ENCODE measurements at regions not wholly inside any gene's neighbourhood (a gene's known extent, or its start where the extent isn't known, plus 50 kb on each side); places are given as distances from the start of the nearest gene placed in this dataset.
"Not testable (repeated sequence)": the region's sequence is repeated elsewhere in the genome, so short reads cannot be mapped to it uniquely, and the experiment has no call there.

DNA sequence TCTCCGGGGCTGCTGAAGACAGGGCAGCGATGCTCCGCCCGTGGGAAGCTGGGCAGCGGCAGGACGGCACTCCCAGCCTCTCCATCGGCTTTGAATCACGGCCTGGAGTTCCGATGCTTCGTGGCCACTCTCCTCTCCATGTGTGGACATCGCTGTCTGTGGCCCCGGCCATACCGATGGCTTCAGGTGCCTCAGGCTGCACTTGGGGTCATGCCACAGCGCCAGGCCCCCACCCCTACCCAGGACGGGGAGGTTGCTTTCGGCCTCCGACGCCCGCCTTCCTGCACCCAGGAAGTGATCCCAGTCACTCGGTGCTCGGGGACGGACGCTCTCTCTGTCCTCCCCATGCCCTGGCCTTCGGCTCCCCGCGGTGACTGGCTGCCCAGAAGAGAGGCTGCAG, 180.7 kb downstream of the BANP start:
- no peaks in the 10 kb centered on the region for H3K9me3 Mint-ChIP-seq (ENCODE audit: unreplicated experiment)
- no peak for DNase-seq (ENCODE audit: unreplicated experiment)
- no peak overlapping the region for H3K27ac Mint-ChIP-seq (ENCODE audit: low read depth, unreplicated experiment)
- ChIA-PET CTCF (no interaction called here), POLR2A (no interaction called here)
- no peaks in the 10 kb centered on the region for H3K27me3 Mint-ChIP-seq (ENCODE audit: insufficient read depth, unreplicated experiment)
- H3K4me3 Mint-ChIP-seq (ENCODE audit: unreplicated experiment) = no peak overlapping the region
- BruUV-seq (replicated peaks) = no TSS peak
- TF ChIP-seq, protein P1, sequence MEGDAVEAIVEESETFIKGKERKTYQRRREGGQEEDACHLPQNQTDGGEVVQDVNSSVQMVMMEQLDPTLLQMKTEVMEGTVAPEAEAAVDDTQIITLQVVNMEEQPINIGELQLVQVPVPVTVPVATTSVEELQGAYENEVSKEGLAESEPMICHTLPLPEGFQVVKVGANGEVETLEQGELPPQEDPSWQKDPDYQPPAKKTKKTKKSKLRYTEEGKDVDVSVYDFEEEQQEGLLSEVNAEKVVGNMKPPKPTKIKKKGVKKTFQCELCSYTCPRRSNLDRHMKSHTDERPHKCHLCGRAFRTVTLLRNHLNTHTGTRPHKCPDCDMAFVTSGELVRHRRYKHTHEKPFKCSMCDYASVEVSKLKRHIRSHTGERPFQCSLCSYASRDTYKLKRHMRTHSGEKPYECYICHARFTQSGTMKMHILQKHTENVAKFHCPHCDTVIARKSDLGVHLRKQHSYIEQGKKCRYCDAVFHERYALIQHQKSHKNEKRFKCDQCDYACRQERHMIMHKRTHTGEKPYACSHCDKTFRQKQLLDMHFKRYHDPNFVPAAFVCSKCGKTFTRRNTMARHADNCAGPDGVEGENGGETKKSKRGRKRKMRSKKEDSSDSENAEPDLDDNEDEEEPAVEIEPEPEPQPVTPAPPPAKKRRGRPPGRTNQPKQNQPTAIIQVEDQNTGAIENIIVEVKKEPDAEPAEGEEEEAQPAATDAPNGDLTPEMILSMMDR (IDR thresholded peaks at IDR 0.05; ENCODE audit: unreplicated experiment) = no peak
- H3K36me3 Mint-ChIP-seq (ENCODE audit: insufficient read depth, unreplicated experiment) = no peaks in the 10 kb centered on the region
- intact Hi-C loops (cut with micrococcal nuclease) = no loop called here
- no peaks in the 10 kb centered on the region for H3K4me1 Mint-ChIP-seq (ENCODE audit: insufficient read depth, unreplicated experiment)

DNA sequence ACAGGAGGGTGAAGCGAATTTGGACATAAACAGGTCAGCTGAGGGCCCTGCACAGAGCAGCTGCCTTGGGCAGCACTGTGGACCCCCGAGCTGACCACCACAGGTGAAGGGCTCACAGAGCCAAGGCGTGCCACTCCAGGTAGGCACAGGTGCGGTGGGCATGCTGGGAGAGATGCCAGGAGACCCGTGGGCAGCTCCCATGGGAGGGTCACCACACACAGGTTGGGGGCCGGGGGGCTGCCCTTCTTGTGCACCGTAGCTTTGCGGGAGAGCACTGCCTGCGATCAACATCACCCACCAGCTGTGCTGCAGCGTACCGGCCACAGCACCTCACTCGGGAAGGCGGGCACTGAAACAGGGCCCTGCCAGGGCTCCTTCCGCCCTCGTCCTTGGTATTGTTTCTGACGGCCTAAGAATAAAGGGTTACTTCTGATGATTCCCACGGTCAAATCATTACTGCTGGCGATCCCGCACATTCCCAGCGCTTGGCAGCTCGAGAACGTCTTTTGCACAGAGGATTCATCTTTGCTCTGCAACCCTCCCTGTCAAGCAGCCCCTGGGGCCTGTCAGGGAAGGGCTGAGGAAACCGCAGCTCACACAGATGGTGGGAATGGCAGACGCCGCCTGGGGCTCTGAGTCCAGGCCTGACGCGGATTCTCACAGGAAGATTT, 181.7 kb downstream of the BANP start:
- no peak for DNase-seq (ENCODE audit: unreplicated experiment)
- intact Hi-C loops (cut with micrococcal nuclease) = no loop called here
- H3K4me1 Mint-ChIP-seq (ENCODE audit: insufficient read depth, unreplicated experiment) = no peaks in the 10 kb centered on the region
- no peaks in the 10 kb centered on the region for H3K36me3 Mint-ChIP-seq (ENCODE audit: insufficient read depth, unreplicated experiment)
- H3K27me3 Mint-ChIP-seq (ENCODE audit: insufficient read depth, unreplicated experiment) = no peaks in the 10 kb centered on the region
- H3K27ac Mint-ChIP-seq (ENCODE audit: low read depth, unreplicated experiment) = no peak overlapping the region
- peaks cover 5% of the 10 kb centered on the region for H3K9me3 Mint-ChIP-seq (ENCODE audit: unreplicated experiment)
- no TSS peak for BruUV-seq (replicated peaks)
- TF ChIP-seq, protein P1 (IDR thresholded peaks at IDR 0.05; ENCODE audit: unreplicated experiment) = no peak
- ChIA-PET CTCF (no interaction called here), POLR2A (interaction anchor here (0.6 kb wide), 1 partner anchor 693 kb away, joined by 3 read pairs; no protein-coding TSS in a partner anchor)
- no peak overlapping the region for H3K4me3 Mint-ChIP-seq (ENCODE audit: unreplicated experiment)

DNA sequence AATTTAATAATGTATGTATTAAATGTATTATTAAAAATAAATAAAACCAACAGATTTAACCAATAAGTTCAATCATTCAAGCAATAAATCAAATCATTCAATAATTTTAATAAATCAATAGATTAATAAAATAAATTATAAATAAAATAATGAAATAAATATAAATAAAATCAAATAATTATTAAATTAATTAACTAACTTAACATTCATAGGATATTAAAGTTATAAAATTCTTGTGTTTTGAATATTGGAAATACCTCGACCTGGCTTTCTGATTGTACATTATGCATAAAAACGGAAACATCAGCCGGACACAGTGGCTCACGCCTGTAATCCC, 182.2 kb downstream of the BANP start:
- intact Hi-C loops (cut with micrococcal nuclease) = no loop called here
- POLR2A ChIA-PET = interaction anchor here (0.6 kb wide), 1 partner anchor 694 kb away, joined by 3 read pairs; no protein-coding TSS in a partner anchor
- BruUV-seq (replicated peaks) = no TSS peak
- no peaks in the 10 kb centered on the region for H3K4me1 Mint-ChIP-seq (ENCODE audit: insufficient read depth, unreplicated experiment)
- no peaks in the 10 kb centered on the region for H3K27me3 Mint-ChIP-seq (ENCODE audit: insufficient read depth, unreplicated experiment)
- no peak overlapping the region for H3K4me3 Mint-ChIP-seq (ENCODE audit: unreplicated experiment)
- no peak overlapping the region for H3K27ac Mint-ChIP-seq (ENCODE audit: low read depth, unreplicated experiment)
- H3K36me3 Mint-ChIP-seq (ENCODE audit: insufficient read depth, unreplicated experiment) = no peaks in the 10 kb centered on the region
- TF ChIP-seq, protein P1 (IDR thresholded peaks at IDR 0.05; ENCODE audit: unreplicated experiment) = no peak
- no peak for DNase-seq (ENCODE audit: unreplicated experiment)
- H3K9me3 Mint-ChIP-seq (ENCODE audit: unreplicated experiment) = peaks cover 5% of the 10 kb centered on the region
- CTCF ChIA-PET = no interaction called here

DNA sequence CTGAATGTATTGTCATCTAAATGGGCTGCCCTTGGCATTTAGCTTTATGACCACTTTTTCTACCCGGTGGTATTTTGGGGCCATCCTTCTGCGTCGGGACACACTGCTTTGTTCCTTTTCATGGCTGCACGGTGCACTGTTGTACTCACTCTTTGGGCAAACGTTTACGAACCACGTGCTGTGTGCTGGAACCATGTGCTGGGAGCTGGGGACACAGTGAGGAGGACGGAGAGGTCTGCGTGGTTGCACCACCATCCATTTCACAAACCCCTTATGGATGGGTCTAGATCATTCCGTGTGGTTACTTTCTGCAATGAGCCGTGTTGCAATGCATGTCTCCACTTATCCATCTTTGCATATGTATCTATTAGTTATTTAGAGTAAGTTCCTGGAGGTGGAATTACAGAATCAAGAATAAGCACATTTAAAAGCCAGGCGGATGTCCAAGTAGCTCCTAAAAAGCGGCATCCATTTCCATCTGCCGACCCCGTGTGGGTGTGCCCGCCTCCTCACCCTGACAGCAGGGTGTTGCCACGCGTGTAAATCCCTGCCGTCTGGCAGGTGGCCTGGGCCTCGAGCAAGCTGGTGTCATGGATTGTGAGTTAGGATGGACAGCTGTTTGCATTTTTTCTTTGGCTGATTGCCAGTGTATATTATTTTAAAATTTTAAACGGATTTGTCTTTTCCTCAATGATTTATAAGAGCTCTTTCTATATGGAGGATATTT, 183.1 kb downstream of the BANP start:
- BruUV-seq (replicated peaks); H3K27me3 Mint-ChIP-seq (ENCODE audit: insufficient read depth, unreplicated experiment); intact Hi-C loops (cut with micrococcal nuclease); H3K9me3 Mint-ChIP-seq (ENCODE audit: unreplicated experiment); DNase-seq (ENCODE audit: unreplicated experiment); CTCF ChIA-PET; H3K4me1 Mint-ChIP-seq (ENCODE audit: insufficient read depth, unreplicated experiment); H3K4me3 Mint-ChIP-seq (ENCODE audit: unreplicated experiment); POLR2A ChIA-PET; H3K36me3 Mint-ChIP-seq (ENCODE audit: insufficient read depth, unreplicated experiment); H3K27ac Mint-ChIP-seq (ENCODE audit: low read depth, unreplicated experiment): not testable (repeated sequence)

DNA sequence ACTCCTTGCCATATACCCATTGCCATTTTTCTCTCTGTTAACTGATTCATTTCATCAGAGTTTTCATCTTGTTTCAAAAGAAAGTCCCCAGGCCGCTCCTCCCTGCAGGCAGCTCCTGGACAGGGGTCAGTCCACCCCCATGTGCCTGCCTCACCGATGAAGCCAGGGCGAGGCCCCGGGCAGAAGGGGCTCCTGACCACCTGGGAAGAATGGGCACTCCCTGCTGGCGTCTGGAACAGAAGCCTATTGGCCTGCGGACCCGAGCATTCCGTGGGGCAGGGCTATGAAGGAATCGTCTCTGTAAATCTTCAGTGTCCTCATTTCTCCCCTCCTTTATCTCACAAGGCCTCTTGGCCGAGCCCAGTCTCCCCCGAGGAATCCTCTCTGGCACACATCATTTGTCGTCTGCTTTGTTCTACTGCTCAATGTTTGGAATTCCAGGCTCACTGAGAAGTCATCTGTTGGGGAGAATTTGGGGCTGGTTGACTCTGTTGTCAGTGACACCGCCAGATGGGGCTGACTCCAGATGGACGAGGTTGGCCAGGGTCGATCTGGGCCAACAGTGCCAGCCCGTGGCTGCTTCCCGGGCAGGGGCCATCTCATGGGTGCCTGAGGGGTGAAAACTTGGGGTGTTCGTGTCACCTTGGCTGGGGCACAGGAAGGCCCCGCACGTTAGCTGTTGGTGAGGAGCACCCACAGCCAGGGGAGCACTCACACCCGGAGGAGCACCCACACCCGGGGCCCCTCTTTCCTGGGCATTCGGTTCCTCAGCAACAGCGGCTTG, 183.9 kb downstream of the BANP start:
- DNase-seq (ENCODE audit: unreplicated experiment); H3K27ac Mint-ChIP-seq (ENCODE audit: low read depth, unreplicated experiment); intact Hi-C loops (cut with micrococcal nuclease); POLR2A ChIA-PET; BruUV-seq (replicated peaks); H3K36me3 Mint-ChIP-seq (ENCODE audit: insufficient read depth, unreplicated experiment); H3K27me3 Mint-ChIP-seq (ENCODE audit: insufficient read depth, unreplicated experiment); H3K4me1 Mint-ChIP-seq (ENCODE audit: insufficient read depth, unreplicated experiment); H3K4me3 Mint-ChIP-seq (ENCODE audit: unreplicated experiment); CTCF ChIA-PET: not testable (repeated sequence)
- peaks cover 12% of the 10 kb centered on the region for H3K9me3 Mint-ChIP-seq (ENCODE audit: unreplicated experiment)

DNA sequence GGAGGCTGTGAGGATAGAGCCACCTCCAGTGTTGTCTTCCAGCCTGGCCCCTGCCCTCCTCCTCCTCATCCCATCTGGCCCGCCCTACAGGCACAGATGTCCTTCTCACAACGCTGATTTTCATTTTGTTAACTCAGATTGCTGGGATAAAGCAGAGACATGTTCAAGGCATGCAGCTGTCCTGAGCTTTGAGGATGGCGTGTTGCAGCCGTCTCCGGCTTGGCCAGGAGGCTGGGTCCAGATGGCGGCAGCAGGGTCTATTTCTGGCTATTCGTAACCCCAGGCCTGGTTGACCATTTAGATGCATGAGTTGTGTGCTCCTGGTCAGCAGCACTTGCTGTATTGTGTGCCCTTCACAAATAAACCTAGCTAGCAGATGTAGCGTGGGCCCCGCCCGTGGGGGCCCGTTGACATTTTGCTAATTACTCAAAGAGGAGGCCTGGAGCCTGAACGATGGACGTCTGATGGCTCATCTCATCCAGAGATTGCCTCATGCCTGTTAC, 185.0 kb downstream of the BANP start:
- intact Hi-C loops (cut with micrococcal nuclease); CTCF ChIA-PET; DNase-seq (ENCODE audit: unreplicated experiment); H3K27me3 Mint-ChIP-seq (ENCODE audit: insufficient read depth, unreplicated experiment); BruUV-seq (replicated peaks); H3K4me1 Mint-ChIP-seq (ENCODE audit: insufficient read depth, unreplicated experiment); H3K36me3 Mint-ChIP-seq (ENCODE audit: insufficient read depth, unreplicated experiment); H3K27ac Mint-ChIP-seq (ENCODE audit: low read depth, unreplicated experiment); POLR2A ChIA-PET; H3K4me3 Mint-ChIP-seq (ENCODE audit: unreplicated experiment): not testable (repeated sequence)
- H3K9me3 Mint-ChIP-seq (ENCODE audit: unreplicated experiment) = peaks cover 16% of the 10 kb centered on the region

DNA sequence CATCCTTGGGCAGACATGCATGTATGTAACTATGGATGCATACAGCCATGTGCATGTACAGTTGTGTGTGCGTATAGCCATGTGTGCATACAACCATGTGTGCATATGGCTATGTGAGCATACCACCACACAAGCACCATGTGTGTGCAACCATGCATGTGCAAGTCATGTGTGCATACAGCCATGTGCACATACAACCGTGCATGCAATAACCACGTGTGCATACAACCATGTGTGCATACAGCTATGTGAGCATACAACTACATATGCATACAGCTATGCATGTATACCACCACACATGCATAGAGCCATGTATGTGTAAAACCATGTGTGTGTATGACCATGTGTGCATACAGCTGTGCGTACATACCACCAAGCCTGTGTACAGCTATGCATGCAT, 185.7 kb downstream of the BANP start:
- DNase-seq (ENCODE audit: unreplicated experiment); BruUV-seq (replicated peaks); H3K36me3 Mint-ChIP-seq (ENCODE audit: insufficient read depth, unreplicated experiment); CTCF ChIA-PET; intact Hi-C loops (cut with micrococcal nuclease); H3K4me3 Mint-ChIP-seq (ENCODE audit: unreplicated experiment); H3K4me1 Mint-ChIP-seq (ENCODE audit: insufficient read depth, unreplicated experiment); POLR2A ChIA-PET; H3K27ac Mint-ChIP-seq (ENCODE audit: low read depth, unreplicated experiment); H3K27me3 Mint-ChIP-seq (ENCODE audit: insufficient read depth, unreplicated experiment): not testable (repeated sequence)
- peaks cover 16% of the 10 kb centered on the region for H3K9me3 Mint-ChIP-seq (ENCODE audit: unreplicated experiment)

Measured in MCF 10A (cell line).